LNCAP (cell line): ENCODE measurements at regions not wholly inside any gene's neighbourhood (a gene's known extent, or its start where the extent isn't known, plus 50 kb on each side); places are given as distances from the start of the nearest gene placed in this dataset.

Experiments
- CTCF ChIP-seq: fragments of 450-650 bp; IDR thresholded peaks from 2 replicates; pipeline ENCODE4 v1.5.1; 2017; ENCODE audit warnings: mild to moderate bottlenecking

GRCh38 chr4:158016511-158016910, 156.3 kb downstream of the GASK1B start:
- TF ChIP-seq CTCF, result no peak

GRCh38 chr4:158015241-158015640, 157.6 kb downstream of the GASK1B start:
- no peak for TF ChIP-seq CTCF

GRCh38 chr4:158013858-158014257, 159.0 kb downstream of the GASK1B start:
- no peak for TF ChIP-seq CTCF

GRCh38 chr4:158010361-158010760, 162.5 kb downstream of the GASK1B start:
- no peak for TF ChIP-seq CTCF

GRCh38 chr4:158008551-158009218, 164.1 kb downstream of the GASK1B start:
- no peak for TF ChIP-seq CTCF

- no peak for TF ChIP-seq CTCF
Measured at GRCh38 chr4:158007566-158007965, 165.3 kb downstream of the GASK1B start.

- no peak for TF ChIP-seq CTCF
Measured at GRCh38 chr4:158006990-158007389, 165.8 kb downstream of the GASK1B start.

GRCh38 chr4:158005021-158005420, 167.8 kb downstream of the GASK1B start:
- TF ChIP-seq CTCF, result no peak
